ENCODE measurements at regions not wholly inside any gene's neighbourhood (a gene's known extent, or its start where the extent isn't known, plus 50 kb on each side); places are given as distances from the start of the nearest gene placed in this dataset.
"Not testable (repeated sequence)": the region's sequence is repeated elsewhere in the genome, so short reads cannot be mapped to it uniquely, and the experiment has no call there.

DNA sequence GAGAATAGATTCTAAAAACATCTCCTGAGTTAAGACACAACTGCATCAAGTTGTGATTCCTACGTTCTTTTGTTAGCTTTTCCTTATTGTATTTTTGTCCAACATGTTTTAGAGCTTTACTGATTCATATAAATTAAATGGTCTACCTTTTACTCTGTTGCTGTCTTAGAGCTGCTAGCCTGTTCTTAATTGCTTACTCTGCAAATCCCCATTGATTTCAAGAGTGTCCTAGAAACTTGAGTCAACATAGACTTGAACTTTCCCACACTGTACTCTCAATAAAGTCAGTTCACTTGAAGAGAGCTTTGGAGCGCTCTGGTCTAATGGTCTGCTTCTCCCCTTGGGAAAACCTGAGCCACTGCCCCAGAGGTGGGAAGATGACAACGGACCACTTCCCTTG is 343.9 kb downstream of the CCER1 start:
- no peak for DNase-seq

DNA sequence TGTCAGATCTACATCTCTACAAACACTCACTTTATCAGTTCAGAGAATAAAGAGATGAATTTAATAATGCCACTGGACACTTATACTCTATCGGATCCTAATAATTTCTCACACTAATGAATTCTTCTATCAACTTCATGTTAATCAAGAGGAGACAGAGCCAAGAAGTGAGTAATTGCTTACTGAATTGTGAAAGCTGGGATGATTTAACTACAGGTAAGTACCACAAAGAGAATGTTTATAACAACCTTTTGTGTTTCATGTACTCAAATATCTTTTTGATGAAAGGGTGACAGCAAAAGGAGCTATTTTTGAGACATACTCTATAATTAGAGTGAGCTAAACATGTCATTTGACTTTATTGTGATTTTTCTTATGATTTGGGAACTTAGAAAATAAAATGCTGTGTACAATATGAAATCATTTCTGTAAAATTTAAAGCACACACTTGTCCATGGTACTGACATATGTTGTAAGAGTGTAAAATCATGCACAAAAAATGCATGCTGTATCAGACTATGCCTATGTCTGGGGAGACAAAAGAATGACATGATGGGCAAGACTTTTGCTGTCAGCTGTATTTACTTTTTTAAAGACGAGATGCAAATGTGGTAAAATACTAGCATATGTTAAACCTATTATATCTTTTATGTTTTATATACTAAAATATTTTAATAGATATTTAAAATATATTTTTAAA is 361.2 kb downstream of the CCER1 start:
- DNase-seq = no peak

DNA sequence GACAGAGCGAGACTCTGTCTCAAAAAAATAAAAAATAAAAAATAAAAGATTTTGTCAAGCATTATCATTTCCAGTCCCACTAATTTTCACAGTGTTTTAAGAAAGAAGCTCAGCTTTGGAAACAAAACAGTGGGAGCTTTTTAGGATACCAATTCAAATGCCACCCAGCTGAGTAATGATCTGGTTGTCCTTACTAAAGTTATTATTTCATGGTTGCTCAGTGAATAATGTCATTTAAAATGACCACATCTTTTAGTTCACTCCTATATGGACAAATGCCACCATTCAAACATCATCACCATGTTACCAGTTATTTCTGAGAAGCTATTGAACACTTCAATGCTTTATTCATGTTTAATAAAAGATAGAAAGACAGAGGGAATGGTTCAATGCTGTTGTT is 365.0 kb downstream of the CCER1 start:
- DNase-seq = no peak

DNA sequence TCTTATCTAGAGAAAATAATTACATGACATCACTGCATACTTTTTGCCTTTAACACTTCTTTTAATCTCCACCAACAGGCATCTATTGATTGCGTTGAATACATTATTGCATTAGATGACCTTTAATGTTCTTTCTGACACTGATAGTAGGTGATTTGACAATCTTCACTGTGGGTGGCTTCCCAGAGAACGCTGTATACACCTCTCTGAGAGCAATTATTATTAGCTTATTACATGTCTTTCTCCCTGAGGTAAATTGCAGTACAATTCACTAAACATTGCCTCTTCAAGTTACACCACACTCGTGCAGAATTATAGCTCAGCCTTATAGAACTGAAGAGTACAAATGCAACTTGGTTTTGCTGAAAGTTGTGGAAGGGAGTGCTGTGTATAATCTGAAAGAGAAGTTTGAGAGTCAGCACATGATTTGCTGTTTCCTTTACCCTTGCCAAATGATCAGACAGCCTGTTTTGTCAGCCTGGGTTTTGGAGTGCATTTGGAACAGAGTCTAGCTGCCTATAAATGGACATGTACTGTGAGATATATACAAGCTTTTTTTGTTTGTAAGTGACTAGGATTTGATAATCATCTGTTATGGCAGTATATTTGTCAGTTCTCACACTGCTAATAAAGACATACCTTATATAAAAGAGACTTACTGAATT is 369.2 kb downstream of the CCER1 start:
- no peak for DNase-seq

DNA sequence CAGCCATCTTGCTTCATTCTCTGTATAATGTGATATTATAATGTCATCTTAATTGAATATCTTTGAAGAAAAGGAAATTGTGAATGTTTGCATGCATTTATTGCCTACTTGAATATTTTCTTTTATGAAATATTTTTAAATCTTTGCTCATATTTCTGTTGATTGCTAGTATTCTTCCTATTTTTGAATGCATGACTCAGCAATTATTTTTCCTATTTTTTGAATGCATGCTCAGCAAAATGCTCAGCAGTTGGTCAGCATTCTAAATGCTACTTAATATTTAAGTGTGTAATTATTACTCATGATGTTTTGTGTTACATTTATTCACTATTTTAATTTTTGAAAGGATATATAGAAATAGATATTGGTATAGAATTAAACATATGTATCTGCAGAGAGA is 378.3 kb downstream of the CCER1 start:
- no peak for DNase-seq

DNA sequence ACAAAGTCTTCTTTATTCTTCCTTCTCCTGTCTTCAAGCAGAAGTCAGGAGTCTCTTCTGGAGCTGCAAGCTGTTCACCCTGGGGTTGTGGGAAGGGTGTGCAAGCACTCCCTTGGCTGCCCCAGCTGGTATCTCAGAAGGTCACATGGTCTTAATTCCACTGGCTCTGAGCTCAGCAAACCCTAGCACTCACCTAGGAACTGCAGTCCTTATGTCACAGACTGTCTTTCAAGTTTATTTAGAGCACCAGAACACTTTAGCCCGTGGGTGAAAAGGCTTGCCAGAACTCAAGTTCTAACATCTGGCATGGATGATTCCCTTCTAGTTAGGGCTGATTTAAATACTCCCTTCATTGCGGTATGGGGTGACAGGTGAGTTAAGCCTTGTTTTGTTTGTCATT is 379.0 kb downstream of the CCER1 start:
- DNase-seq = no peak

DNA sequence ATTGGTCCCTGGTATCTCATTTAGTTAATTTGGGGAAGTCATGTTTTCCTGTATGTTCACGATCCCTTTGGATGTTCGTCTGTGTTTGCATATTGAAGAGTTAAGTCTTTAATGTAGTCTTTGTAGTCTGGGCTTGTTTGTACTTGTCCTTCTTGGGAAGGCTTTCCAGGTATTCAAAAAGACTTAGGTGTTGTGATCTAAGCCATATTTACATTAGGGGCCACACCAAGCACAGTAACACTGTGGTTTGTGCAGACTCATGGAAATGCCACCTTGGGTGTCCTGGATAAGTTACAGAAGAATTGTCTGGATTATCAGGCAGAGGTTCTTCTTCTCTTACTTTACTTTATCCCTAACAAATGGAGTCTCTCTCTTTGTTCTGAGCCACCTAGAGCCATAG is 380.3 kb downstream of the CCER1 start:
- no peak for DNase-seq

DNA sequence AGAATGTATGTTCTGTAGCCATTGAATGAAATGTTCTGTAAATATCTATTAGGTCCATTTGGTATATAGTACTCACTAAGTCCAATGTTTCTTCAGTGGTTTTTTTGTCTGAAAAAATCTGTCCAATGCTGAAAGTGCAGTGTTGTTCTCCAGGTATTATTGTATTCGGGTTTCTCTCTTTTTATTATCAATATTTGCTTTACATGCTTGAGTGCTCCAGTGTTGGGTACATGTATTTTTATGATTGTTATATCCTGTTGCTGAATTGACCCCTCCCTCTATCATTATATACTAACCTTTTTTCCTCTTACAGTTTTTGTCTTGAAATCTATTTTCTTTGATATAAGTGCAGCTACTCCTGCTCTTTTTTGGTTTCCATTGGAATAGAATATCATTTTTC is 382.2 kb downstream of the CCER1 start:
- no peak for DNase-seq

DNA sequence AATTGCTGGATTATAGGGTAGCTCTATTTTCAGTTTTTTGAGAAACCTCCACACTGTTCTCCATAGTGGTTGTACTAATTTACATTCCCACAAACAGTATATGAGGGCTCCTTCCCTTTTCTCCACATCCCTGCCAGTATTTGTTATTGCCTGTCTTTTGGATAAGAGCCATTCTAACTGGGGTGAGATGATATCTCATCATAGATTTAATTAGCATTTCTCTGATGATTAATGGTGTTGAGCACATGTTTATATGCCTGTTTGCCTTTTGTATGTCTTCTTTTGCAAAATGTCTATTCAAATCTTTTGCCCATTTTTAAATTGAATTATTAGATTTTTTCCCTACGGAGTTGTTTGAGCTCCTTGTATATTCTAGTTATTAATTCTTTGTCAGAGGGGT is 385.3 kb downstream of the CCER1 start:
- DNase-seq = no peak

DNA sequence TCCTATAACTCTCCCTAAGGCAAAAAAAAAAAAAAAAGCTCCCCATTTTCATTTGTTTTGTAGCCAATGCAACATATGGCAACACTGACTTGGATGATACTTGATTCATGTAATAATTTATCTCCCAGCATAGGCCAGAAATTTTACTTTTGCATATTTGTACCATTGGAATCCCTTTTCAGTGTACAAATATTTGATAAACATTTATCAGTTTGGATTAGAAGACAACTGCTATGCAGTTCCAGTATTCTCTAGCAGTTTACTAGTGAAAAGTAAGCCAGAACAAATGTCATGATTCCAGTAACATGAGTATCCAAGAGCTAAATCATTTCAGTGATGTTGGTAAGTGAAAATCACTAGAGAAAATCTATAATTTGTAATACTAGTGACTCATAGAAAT is 392.3 kb downstream of the CCER1 start:
- DNase-seq = no peak

DNA sequence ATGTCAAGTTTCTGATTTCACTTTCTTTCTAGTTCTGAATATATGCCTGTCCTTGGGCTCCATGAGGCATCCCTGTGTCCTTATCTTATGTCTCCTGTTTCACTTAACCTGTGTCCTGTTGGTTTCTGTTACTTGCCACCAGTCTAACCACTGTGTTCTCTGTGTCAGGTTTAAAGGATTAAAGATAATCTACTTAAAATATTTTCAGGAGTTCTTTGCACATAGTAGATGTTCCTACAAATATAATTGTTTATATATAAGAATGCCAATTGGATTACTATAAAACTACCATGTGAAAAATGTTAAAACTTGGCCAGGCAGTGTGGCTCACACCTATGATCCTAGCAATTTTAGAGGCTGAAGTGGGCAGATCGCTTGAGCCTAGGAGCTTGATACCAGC is 406.4 kb downstream of the CCER1 start:
- no peak for DNase-seq

DNA sequence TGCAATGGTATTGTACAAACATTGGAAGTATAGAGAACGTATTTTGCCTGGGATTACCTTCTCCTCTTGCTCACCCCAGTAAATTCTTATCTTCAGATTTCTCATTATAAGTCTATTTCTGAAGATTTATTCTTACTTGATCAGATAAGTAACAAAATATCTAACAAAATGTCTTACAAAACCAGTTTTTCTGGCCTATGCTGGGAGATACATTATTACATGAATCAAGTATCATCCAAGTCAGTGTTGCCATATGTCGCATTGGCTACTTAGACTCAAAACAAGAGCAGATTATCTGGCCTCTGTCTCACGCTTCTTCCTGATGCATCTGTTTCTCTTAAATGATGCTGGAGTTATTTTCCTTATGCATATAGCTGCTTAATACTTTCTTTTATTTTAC is 408.5 kb downstream of the CCER1 start:
- no peak for DNase-seq

DNA sequence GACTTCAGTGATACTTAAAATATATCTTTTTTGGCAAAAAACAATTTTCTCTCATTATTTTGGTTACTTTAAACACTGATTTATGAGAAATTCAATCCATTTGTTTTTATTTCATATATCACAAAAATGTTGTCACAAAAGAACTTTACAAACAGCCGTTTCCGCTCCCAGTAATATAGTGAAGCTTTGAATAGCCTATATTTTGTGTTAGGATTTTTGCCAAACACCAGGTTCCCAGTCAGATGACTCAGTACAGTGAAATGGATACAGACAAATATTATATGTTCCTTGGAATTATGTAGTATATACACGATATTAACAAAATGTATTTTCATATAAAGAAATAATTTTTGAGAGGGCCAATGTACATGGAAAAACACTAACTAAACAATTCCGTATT is 411.1 kb downstream of the CCER1 start:
- no peak for DNase-seq

DNA sequence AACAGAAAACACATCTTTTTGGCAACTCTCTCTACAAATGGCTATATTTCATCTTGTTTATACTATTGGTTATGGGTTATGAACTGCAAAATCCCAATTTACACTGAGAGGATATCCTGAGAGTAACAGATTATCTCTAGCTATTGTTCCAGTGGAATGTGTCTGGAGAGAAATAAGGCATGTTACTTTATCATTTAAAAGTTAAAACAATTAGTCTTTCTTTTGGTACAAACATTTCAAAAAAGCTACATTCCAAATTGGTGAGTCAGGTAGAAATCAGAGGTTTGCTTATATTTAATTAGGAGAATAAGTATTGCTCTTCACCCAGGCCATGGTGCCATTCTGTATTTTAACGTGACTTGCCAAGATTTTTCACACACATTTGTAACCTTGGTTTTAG is 411.6 kb downstream of the CCER1 start:
- DNase-seq = no peak

DNA sequence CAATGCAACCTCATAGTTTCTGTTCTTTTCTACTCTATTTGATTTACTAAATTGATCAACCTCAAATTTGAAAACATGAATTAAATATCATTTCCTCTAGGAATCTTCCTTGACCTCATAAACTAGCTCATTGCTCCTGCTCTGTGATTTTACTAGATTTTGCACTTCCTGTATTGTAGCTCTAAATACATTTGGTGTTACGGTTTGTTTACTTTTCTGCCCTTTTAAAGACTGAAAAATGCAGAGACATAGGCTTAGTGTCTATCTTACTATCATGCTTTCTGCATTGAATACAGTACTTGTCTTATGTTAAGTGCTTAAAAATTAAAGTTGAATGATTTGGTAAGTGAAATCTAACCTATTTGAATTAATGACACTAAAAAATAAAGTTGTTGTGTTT is 412.1 kb downstream of the CCER1 start:
- DNase-seq = not testable (repeated sequence)

DNA sequence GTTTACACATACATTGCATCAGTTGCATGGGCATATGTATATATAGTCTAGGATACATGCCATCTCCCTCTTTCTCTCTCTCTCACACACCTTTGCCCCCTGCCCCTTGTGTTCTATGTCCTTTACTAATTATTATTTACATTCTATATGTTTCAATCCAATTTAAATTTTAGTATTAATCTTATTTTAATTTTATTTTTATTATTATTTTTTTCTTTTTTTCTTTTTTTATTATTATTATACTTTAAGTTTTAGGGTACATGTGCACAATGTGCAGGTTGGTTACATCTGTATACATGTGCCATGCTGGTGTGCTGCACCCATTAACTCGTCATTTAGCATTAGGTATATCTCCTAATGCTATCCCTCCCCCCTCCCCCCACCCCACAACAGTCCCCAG is 421.1 kb downstream of the CCER1 start:
- DNase-seq = not testable (repeated sequence)

DNA sequence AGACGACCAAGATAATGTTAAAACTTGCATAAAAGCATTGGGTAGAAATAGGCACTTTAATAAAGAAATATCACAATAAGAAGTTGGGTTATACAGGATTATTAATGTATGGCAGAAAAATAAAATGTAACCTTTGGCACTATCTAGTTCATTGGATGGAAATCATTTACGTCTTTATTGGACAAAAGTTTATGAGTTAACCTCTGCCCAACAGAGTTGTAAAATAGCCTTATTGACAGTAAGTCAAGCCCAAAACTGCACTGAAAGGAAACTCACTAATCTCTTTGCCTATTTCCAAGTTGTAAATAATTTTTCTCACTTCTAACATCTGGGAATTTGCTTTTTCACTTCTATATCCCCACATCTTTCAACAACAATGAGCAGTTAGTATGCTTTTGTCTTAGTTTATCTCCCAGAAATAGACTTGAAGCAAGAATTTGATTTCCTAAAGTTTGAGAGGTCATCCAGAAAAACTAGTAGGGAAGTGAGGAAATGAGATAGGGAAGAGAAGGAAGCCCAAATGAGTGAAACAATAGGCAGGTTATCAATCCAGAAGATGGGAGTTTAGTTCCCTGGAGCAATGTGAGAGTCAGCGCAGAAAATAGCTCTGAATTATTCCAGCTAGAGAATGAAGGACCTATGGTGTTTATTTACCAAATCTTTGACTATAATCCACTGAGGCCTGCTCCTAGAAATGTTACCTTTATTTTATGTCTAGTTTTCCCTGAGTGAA is 434.8 kb downstream of the CCER1 start:
- no peak for DNase-seq

DNA sequence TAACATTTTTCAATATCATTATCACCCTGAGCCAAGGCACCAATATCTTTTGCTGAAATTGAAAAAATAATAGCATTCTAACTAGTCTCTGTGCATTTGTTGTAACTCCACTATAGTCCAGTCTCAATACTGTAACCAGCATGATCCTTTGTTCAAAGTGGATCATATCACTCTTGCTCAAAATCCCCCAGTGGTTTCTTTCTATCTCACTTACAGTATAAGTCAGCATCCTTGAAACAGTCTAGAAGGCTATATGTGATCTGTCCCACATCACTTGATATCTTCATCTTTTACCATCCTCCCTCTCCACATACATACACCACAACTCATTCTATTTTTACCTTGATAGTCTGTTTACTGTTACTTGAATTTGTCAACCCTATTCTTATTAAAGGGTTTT is 435.7 kb downstream of the CCER1 start:
- DNase-seq = no peak

DNA sequence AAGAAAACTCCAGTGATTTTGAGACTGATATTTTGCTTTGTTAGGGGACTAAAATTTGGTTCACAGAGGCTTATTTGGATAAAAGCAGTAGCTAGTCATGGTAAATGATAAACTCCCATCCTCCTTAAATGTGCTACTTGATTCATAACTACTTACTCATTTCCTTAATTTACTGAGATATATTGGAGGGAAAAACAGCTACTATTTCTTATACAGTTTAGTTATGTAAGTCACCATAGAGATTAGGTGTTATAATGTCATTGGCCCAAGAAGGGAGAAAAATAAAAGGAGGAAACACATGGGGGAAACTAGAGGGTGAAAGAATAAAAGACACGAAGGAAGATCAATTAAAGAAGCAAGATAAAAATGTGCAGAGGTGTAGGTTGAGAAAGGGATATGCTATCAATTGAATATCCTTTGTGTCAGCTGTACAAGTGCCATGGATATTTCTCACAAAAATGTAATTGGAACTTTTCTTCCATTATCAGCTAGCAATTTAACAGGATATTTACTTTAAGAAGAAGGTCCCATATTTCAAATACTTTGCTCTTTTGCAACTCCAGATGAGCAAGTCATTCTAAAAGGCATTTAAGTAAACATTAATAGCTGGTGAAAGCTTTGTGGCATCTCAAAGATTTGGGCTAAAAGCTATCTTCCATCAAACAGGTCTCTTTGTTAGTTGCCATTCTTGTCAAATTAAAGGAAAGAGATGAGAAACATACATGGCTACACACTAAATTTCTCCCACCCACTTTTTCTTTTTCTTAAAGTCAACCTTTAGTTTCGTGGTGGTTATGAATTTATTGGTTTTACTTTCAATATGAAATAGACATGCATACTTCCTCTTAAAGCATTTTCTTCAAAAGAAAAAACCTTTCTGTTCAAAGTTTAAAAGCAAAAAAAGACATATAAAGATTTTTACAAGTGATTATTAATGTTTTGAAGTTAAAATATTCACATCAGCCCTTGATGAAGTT is 439.5 kb downstream of the CCER1 start:
- DNase-seq = no peak

DNA sequence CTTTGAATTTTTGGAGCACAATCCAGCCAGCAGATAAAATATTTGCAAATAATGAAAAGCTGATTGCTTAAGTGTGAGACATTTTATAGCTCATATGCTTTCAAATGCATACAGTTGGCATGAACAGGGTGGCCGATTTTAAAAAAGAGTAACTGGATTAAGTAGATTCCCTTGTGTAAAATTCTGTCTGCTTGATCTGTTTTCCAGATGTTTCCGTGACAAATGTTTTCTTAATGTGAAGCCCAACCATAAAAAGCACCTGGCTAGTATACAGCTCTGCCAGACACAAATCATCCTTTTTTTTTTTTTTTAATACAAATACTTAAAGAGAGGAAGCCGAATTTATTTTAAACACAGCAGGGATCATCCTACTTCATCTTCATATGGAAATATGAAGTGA is 440.7 kb downstream of the CCER1 start:
- no peak for DNase-seq

DNA sequence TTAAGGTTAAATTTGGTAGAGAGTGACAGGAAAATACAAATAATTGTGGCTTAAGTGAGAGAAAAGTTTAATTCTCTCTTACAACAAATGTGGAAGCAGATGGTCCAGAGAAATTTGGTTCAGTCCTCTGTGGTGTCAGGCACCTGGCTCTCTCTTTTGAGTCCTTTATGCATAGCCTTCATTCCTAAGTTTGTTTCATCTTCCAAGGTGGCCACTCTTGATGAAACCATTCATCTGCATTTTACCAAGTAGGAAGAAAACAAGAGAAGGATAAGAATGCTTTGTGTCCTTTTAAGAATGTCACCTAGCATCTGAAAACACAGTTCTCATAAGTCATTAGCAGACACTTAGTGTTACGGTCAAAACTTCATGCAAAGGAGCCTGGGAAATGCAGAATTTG is 442.5 kb downstream of the CCER1 start:
- DNase-seq = no peak

DNA sequence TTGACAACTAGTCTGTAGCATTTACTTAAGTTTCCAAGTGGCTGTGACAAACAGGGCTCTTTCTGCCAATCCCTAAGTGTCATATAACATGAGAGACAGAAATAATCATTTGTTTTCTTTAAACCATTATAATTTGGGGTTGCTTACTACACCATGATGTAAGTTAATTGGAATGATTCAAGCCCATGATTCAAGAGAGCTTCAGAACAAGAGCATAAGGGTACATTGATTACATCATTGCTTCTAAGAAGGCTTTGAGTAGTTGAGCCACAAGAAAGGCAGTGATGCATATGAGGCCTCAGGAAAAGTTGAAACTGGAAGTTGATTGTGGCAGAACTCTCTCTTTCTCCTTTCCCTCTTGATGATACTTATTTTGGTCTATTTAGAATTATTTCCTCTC is 444.0 kb downstream of the CCER1 start:
- DNase-seq = no peak

All from hypothalamus (tissue), 51 donors.